ENCODE measurements at regions not wholly inside any gene's neighbourhood (a gene's known extent, or its start where the extent isn't known, plus 50 kb on each side); places are given as distances from the start of the nearest gene placed in this dataset.

- TF ChIP-seq CEBPZ (IDR thresholded peaks at IDR 0.05; ENCODE audit: low read depth, low read length) (no peak), MYB (IDR thresholded peaks at IDR 0.05; ENCODE audit: borderline replicate concordance, low read depth, low read length) (no peak), ETV6 (conservative IDR thresholded peaks at IDR 0.05 in 1 of 2, IDR thresholded peaks at IDR 0.05 in 1 of 2; ENCODE audit: borderline replicate concordance in 1 of 2, low read depth in 1 of 2) (no peak), SUZ12 (IDR thresholded peaks at IDR 0.05; ENCODE audit: unreplicated experiment) (no peak), SRF (IDR thresholded peaks at IDR 0.05; ENCODE audit: low read depth in 2 of 2, low read length in 2 of 2) (no peak), RBBP5 (conservative IDR thresholded peaks at IDR 0.05) (no peak)
These were observed 89.4 kb upstream of the PALS2 start (continued) for GRCh38 chr7:24483804-24484203.

- Histone ChIP-seq H3K9me3 (replicated peaks; ENCODE audit: control insufficient read depth, insufficient read depth, low read length) (no peaks in the 10 kb centered on the region; the same call in 2 of the 3 replicates), H3K79me2 (ENCODE audit: control insufficient read depth, insufficient read depth, low read length) (no peaks in the 10 kb centered on the region), H4K20me1 (ENCODE audit: control insufficient read depth, insufficient read depth) (no peaks in the 10 kb centered on the region), H3K4me2 (ENCODE audit: control insufficient read depth, insufficient read depth) (no peak overlapping the region), H3K4me1 (ENCODE audit: control insufficient read depth, insufficient read depth, low read length) (no peaks in the 10 kb centered on the region), H3K9ac (ENCODE audit: control insufficient read depth, insufficient read depth, low read length) (no peak overlapping the region), H3K27ac (ENCODE audit: control insufficient read depth, insufficient read depth) (no peak overlapping the region), H3K27me3 (replicated peaks in 1 of 2; ENCODE audit: control insufficient read depth in 2 of 2, insufficient read depth in 2 of 2, low read length in 1 of 2) (no peaks in the 10 kb centered on the region; a peak in 1 of 4 replicates), H3K36me3 (ENCODE audit: control insufficient read depth in 2 of 2, insufficient read depth in 2 of 2, low read length in 1 of 2) (no peaks in the 10 kb centered on the region), H2AFZ (ENCODE audit: control insufficient read depth, low read depth, low read length) (no peak overlapping the region), H3K4me3 (no peak overlapping the region)
- RAD21 ChIA-PET (ENCODE audit: unreplicated experiment) = no interaction called here
- in situ Hi-C loops (cut with MboI) (no loop called here), intact Hi-C loops (cut with micrococcal nuclease; ENCODE audit: unreplicated experiment) (no loop called here)
- WGBS (ENCODE audit: insufficient coverage, insufficient replicate concordance, low lambda C conversion rate, missing lambda C conversion rate) = 93% methylated on average over 2 of the region's 2 CpGs
- BruUV-seq (replicated peaks) = no TSS peak
- POLR2A ChIA-PET = no interaction called here
- TF ChIP-seq IKZF2 (IDR thresholded peaks at IDR 0.05) = no peak
- no peak for TF ChIP-seq CHD2 (IDR thresholded peaks at IDR 0.05; ENCODE audit: borderline replicate concordance, low read depth, low read length)
- DNase-seq (ENCODE audit: low read depth, low spot score) = no peak
- CTCF ChIA-PET = no interaction called here
- FAIRE-seq = no peak
- ATAC-seq = no peak
- SMC1A ChIA-PET (ENCODE audit: uncharacterized antibody, unreplicated experiment) = no interaction called here
These were observed 80.7 kb upstream of the PALS2 start for GRCh38 chr7:24492576-24492975.

Data from GM12878 (cell line).